GM23248 (cell line): ENCODE measurements at regions not wholly inside any gene's neighbourhood (a gene's known extent, or its start where the extent isn't known, plus 50 kb on each side); places are given as distances from the start of the nearest gene placed in this dataset.

ENCODE experiments used
- DNase-seq: peaks from one replicate; pipeline ENCODE4 v3.0.0-alpha.2; 2015
- H2AFZ ChIP-seq: fragments of 200-600 bp; sonication (generic); 2 replicates; pipeline ENCODE4 v1.6.1; 2016; ENCODE audit warnings: antibody characterized with exemption
- H3F3A ChIP-seq: fragments of 200-600 bp; sonication (generic); 2 replicates; pipeline ENCODE4 v1.6.1; 2016; ENCODE audit warnings: mild to moderate bottlenecking, antibody characterized with exemption, mixed run types; ENCODE audit not compliant: insufficient read depth
- H3K27ac ChIP-seq: fragments of 200-600 bp; sonication (generic); 2 replicates; pipeline ENCODE4 v1.5.1; 2016; ENCODE audit warnings: mild to moderate bottlenecking
- H3K27me3 ChIP-seq: fragments of 200-600 bp; sonication (generic); replicated peaks from 2 replicates; pipeline ENCODE4 v1.6.1; 2016; ENCODE audit warnings: mild to moderate bottlenecking; ENCODE audit not compliant: insufficient read depth
- H3K36me3 ChIP-seq: fragments of 200-600 bp; sonication (generic); 2 replicates; pipeline ENCODE4 v1.6.1; 2016; ENCODE audit warnings: low read depth, mild to moderate bottlenecking
- H3K4me1 ChIP-seq: fragments of 200-600 bp; sonication (generic); 2 replicates; pipeline ENCODE4 v1.6.1; 2016; ENCODE audit warnings: mild to moderate bottlenecking; ENCODE audit not compliant: insufficient read depth
- H3K4me2 ChIP-seq: fragments of 200-600 bp; sonication (generic); one replicate; pipeline ENCODE4 v1.6.1; 2016; ENCODE audit warnings: mild to moderate bottlenecking; ENCODE audit not compliant: unreplicated experiment
- H3K4me3 ChIP-seq: fragments of 200-600 bp; sonication (generic); 2 replicates; pipeline ENCODE4 v1.5.1; 2016; ENCODE audit warnings: mild to moderate bottlenecking
- H3K79me2 ChIP-seq: fragments of 200-600 bp; sonication (generic); 2 replicates; pipeline ENCODE4 v1.6.1; 2016; ENCODE audit warnings: mild to moderate bottlenecking; ENCODE audit not compliant: insufficient read depth
- H3K9ac ChIP-seq: fragments of 200-600 bp; sonication (generic); 2 replicates; pipeline ENCODE4 v1.6.1; 2016; ENCODE audit warnings: mild to moderate bottlenecking
- H3K9me2 ChIP-seq: fragments of 200-600 bp; sonication (generic); 2 replicates; pipeline ENCODE4 v1.6.1; 2016; ENCODE audit warnings: mixed run types, mild to moderate bottlenecking, moderate library complexity; ENCODE audit not compliant: insufficient read depth
- H3K9me3 ChIP-seq: fragments of 200-600 bp; sonication (generic); one replicate; pipeline ENCODE4 v1.6.1; 2017; ENCODE audit warnings: low read depth
- H4K20me1 ChIP-seq: fragments of 200-600 bp; sonication (generic); 2 replicates; pipeline ENCODE4 v1.6.0; 2016; ENCODE audit not compliant: insufficient read depth
- EZH2 ChIP-seq: fragments of 200-600 bp; sonication (generic); IDR thresholded peaks from 2 replicates; pipeline ENCODE4 v1.6.1; 2018; ENCODE audit warnings: antibody characterized with exemption, mild to moderate bottlenecking; ENCODE audit not compliant: insufficient read depth, poor library complexity, severe bottlenecking
- EZH2phosphoT487 ChIP-seq: fragments of 200-600 bp; sonication (generic); IDR thresholded peaks from 2 replicates; pipeline ENCODE4 v1.6.1; 2018; ENCODE audit warnings: antibody characterized with exemption, moderate library complexity, mild to moderate bottlenecking, low read depth; ENCODE audit not compliant: insufficient read depth
- WGBS, 2 experiments: methylation state at CpG; one replicate each; pipeline ENCODE4 v1.1.6; 2015 to 2017; ENCODE audit warnings: low lambda C conversion rate in 2 of 2, low coverage in 1 of 2; ENCODE audit errors: missing lambda C conversion rate in 2 of 2; 5-methylcytosine and 5-hydroxymethylcytosine counted together
- in situ Hi-C: fragments of 300-500 bp; cut with MboI; formaldehyde crosslinking; loops from 2 replicates; pipeline ENCODE4 v1.15.0; 2020

DNA sequence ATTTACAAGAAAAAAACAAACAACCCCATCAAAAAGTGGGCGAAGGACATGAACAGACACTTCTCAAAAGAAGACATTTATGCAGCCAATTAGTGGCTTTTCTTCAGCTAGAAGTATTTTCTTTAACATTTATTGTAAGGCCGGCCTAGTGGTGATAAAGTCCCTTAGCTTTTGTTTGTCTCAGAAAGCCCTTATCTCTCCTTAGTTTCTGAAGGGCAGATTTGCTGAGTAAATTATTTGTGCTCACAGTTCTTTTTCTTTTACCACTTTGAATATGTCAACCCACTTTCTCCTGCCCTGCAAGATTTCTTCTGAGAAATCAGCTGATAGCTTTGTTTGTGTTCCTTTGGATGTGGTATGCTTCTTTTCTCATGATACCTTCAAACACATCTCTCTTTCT lies 344.0 kb upstream of the SYNCRIP start:
- no peak overlapping the region for H3K4me3 ChIP-seq
- H3K79me2 ChIP-seq: no peaks in the 10 kb centered on the region
- no peaks in the 10 kb centered on the region for H3K36me3 ChIP-seq
- no peaks in the 10 kb centered on the region for H3K9me2 ChIP-seq
- 27 to 33% methylated on average over 2 of the region's 2 CpGs for WGBS, 2 experiments
- no peaks in the 10 kb centered on the region for H3F3A ChIP-seq
- H3K4me2 ChIP-seq: no peak overlapping the region
- TF ChIP-seq EZH2phosphoT487 (no peak), EZH2 (no peak)
- H3K4me1 ChIP-seq: no peaks in the 10 kb centered on the region
- H3K9ac ChIP-seq: no peak overlapping the region
- H2AFZ ChIP-seq: no peak overlapping the region
- H4K20me1 ChIP-seq: no peaks in the 10 kb centered on the region
- no peak for DNase-seq
- no peak overlapping the region for H3K27ac ChIP-seq
- no peaks in the 10 kb centered on the region for H3K27me3 ChIP-seq
- no peaks in the 10 kb centered on the region for H3K9me3 ChIP-seq
- in situ Hi-C loops: no loop called here

DNA sequence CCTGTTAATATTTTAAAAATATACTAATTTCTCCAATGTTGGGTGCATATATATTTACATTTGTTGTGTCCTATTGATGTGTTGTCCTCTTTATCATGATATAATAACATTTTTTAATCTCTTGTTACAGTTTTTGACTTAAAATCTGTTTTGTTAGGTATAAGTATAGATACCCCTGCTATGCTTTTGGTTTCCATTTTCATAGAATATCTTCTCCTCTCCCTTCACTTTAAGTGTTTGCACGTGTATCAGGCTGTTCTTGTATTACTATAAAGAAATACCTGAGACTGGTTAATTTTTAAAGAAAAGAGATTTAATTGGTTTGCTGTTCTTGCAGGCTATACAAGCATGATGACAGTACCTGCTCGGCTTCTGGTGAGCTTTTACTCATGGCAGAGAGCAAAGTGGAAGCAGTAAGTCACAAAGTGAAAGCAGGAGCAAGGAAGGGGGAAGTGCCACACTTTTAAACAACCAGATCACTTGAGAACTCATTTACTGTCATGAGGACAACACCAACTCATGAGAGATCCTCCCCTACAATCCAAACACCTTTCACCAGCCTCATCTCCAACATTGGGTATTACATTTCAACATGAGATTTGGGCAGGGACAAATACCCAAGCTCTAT lies 340.5 kb upstream of the SYNCRIP start:
- DNase-seq: no peak
- H3K4me1 ChIP-seq: no peaks in the 10 kb centered on the region
- H3K27me3 ChIP-seq: no peaks in the 10 kb centered on the region
- no peak overlapping the region for H3K9ac ChIP-seq
- H3K4me2 ChIP-seq: no peak overlapping the region
- no peaks in the 10 kb centered on the region for H3K36me3 ChIP-seq
- no peaks in the 10 kb centered on the region for H4K20me1 ChIP-seq
- in situ Hi-C loops: no loop called here
- H3K9me3 ChIP-seq: no peaks in the 10 kb centered on the region
- TF ChIP-seq EZH2phosphoT487 (no peak), EZH2 (no peak)
- H3K4me3 ChIP-seq: no peak overlapping the region
- H3F3A ChIP-seq: no peaks in the 10 kb centered on the region
- no peak overlapping the region for H2AFZ ChIP-seq
- H3K27ac ChIP-seq: no peak overlapping the region
- H3K79me2 ChIP-seq: no peaks in the 10 kb centered on the region
- 4 to 5% methylated on average over 2 of the region's 2 CpGs for WGBS, 2 experiments
- no peaks in the 10 kb centered on the region for H3K9me2 ChIP-seq

DNA sequence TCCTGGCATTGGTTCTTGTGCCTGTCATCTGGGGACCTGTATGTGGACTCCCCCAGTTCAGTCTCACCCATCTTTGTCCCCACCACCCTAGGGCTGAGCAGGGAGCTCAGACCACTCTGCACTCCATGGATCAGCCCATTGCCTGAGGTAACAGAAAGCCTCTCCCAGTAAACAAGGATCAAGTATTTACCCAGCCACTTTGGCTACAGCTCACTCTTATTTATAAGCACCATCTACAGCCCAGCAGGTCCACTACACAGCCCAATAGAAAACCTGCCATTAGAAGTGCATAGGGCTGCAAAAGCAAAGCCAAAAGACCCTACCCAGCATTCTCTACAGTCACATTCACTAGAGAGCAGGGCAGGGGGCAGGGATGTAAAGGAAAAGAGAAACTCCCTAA lies 335.0 kb upstream of the SYNCRIP start:
- Histone ChIP-seq H3K27ac (no peak overlapping the region), H3K9me2 (no peaks in the 10 kb centered on the region), H3K4me1 (no peaks in the 10 kb centered on the region), H3K9ac (no peak overlapping the region), H3K79me2 (no peaks in the 10 kb centered on the region), H3F3A (no peaks in the 10 kb centered on the region), H4K20me1 (no peaks in the 10 kb centered on the region), H3K9me3 (no peaks in the 10 kb centered on the region), H3K36me3 (no peaks in the 10 kb centered on the region), H3K4me2 (no peak overlapping the region), H2AFZ (no peak overlapping the region), H3K27me3 (no peaks in the 10 kb centered on the region), H3K4me3 (no peak overlapping the region)
- DNase-seq: no peak
- in situ Hi-C loops: no loop called here
- no peak for TF ChIP-seq EZH2
- TF ChIP-seq EZH2phosphoT487: no peak

DNA sequence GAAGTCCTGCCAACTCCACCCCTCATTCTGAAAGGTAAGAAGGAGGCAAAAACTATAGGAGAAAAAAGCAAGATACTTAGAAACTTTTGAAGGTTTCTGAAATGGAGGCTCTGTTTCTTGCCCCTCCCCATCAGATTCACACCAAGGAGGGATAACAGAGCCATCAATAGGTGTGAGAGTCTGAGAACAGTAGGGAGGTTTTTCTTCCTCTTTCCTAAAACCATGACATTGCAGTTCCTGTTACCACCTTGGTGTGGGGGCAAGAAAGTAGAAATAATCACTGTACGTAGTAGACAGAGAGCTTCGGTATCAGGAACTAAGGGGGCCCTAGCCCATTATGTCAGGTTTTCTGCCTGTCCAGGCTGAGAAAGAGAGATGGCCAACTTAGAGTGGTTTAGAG lies 333.3 kb upstream of the SYNCRIP start:
- TF ChIP-seq EZH2phosphoT487: no peak
- TF ChIP-seq EZH2: no peak
- Histone ChIP-seq H3K79me2 (no peaks in the 10 kb centered on the region), H3K9me2 (no peaks in the 10 kb centered on the region), H3K36me3 (no peaks in the 10 kb centered on the region), H3F3A (no peaks in the 10 kb centered on the region), H3K4me3 (no peak overlapping the region), H3K4me1 (no peaks in the 10 kb centered on the region), H3K4me2 (no peak overlapping the region), H3K27me3 (no peaks in the 10 kb centered on the region), H3K9me3 (no peaks in the 10 kb centered on the region), H4K20me1 (no peaks in the 10 kb centered on the region), H3K27ac (no peak overlapping the region), H2AFZ (no peak overlapping the region), H3K9ac (no peak overlapping the region)
- 61 to 65% methylated on average over 2 of the region's 2 CpGs for WGBS, 2 experiments
- in situ Hi-C loops: no loop called here
- DNase-seq: no peak

DNA sequence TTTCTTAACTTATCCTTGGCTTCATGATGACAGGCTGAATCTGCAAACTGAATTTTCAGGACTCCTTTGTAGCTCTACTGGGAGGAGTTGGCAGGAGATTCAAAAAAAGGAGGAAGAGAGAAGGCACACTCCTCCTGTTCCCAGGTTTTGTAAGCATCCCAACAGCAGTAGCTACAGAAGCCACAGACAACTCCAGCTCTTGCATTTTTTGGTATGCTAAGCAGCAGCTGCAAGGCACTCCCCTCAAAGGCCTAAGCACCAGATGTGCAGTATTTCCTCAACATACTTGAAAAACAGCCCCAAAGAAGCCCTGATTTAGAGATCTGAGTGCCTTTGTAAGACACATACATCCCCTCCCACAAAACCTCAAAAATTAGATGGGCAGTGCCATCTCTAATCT lies 328.6 kb upstream of the SYNCRIP start:
- Histone ChIP-seq H3K4me1 (no peaks in the 10 kb centered on the region), H3K27ac (no peak overlapping the region), H3K9ac (no peak overlapping the region), H3K9me3 (no peaks in the 10 kb centered on the region), H3K36me3 (no peaks in the 10 kb centered on the region), H3K27me3 (no peaks in the 10 kb centered on the region), H2AFZ (no peak overlapping the region), H3K4me2 (no peak overlapping the region), H3K9me2 (no peaks in the 10 kb centered on the region), H3K79me2 (no peaks in the 10 kb centered on the region), H4K20me1 (no peaks in the 10 kb centered on the region), H3K4me3 (no peak overlapping the region), H3F3A (no peaks in the 10 kb centered on the region)
- TF ChIP-seq EZH2phosphoT487: no peak
- no peak for TF ChIP-seq EZH2
- DNase-seq: no peak
- in situ Hi-C loops: no loop called here
